NK-92 (cell line): ENCODE measurements at regions not wholly inside any gene's neighbourhood (a gene's known extent, or its start where the extent isn't known, plus 50 kb on each side); places are given as distances from the start of the nearest gene placed in this dataset.
"Not testable (repeated sequence)": the region's sequence is repeated elsewhere in the genome, so short reads cannot be mapped to it uniquely, and the experiment has no call there.

Experiments used
- DNase-seq: peaks from one replicate; lab custom pipeline; 2025; ENCODE audit not compliant: unreplicated experiment; lab: John Stamatoyannopoulos, UW

DNA sequence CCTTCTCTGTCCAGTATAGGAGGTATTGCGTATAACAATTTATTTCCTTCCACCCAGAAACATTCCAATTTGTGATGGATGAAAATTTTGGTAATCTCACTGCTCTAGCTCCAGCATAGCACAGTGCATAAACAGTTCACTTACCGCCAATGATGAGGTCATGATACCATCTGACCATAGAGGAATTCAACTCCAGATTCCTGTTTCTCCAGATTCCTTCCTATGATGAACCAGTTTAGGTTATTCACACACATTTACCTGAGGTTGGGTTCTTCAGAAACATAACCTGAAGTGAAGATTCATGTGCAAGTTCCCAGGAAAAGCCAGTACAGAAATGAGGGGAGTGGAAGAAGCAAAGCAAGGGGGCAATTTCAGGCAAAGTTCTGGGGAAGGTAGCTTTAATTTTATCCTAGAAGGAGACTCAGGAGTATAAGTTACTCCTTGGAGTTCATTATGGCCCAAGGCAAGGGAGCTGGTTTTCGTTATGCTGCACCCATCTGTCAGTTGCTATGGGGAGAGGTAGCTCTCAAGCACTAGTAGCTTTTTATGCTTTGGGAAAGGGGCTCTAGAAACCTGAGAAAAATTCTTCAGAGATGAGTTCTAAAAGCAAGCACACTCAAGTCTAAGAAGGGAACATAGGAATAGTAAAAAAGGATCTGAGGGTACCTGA is 121.6 kb downstream of the CASP12 start:
- no peak for DNase-seq

DNA sequence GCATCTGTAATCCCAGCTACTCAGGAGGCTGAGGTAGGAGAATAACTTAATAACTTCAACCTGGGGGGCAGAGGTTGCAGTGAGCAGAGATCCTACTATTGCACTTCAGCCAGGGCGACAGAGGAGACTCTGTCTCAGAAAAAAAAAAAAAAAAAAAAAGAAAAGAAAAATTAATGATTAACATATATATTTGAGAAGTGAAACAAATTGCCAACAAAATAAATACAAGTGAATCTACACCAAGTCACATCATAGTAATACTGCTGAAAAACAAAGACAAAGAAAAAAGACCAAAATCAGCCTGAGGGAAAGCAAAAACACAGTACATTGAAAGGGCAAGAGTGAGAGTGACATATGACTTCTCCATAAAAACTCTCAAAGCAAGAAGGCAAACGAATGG is 123.7 kb downstream of the CASP12 start:
- no peak for DNase-seq

DNA sequence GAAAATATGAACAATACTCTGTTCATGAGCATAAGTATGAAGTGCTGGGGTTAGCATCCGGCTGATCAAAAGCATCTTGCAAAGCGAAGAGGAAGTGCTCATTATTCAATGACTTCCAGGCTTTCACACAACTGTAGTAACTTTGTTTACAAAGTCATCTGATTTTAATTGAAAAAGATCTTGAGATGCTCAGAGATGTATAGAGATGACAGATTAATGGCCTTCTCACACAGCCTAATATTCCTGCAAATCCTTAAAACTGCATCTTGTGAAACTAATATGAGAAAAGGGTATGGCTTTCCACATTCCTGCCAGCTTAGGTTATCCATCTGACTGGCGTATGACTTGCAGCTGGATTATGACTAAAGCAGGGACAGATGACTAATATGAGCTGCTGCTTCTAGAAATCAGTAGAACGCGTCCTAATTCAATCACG is 125.4 kb downstream of the CASP12 start:
- no peak for DNase-seq

DNA sequence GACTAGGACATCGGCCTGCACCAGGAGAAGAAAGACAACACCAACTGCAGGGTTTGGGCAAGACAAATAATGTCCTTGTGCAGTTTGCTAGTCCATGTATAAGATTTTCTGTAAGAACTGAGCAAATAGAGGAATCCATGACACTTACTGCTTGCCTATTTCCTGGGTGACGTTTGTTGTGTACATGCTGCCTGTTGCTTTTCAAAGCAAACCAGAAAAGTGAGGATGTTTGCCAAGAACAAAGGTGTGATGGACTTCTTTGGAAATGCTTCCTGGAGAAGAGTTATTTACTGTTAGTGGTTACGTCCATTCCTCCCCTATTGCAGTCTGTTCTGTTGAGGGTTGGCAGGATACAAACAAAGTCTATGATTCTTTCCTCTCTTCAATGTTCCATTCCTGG is 126.5 kb downstream of the CASP12 start:
- no peak for DNase-seq

DNA sequence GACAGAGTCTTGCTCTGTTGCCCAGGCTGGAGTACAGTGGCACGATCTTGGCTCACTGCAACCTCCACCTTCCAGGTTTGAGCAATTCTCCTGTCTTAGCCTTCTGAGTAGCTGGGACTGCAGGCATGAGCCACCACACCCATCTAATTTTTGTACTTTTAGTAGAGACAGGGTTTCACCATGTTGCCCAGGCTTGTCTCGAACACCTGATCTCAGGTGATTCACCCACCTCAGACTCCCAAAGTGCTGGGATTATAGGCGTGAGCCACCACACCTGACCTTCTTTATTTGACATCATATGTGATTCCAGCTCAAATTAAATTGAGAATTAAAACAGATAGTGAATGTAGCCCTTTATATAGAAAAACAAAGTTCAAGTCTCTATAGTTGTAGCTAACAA is 127.2 kb downstream of the CASP12 start:
- not testable (repeated sequence) for DNase-seq

DNA sequence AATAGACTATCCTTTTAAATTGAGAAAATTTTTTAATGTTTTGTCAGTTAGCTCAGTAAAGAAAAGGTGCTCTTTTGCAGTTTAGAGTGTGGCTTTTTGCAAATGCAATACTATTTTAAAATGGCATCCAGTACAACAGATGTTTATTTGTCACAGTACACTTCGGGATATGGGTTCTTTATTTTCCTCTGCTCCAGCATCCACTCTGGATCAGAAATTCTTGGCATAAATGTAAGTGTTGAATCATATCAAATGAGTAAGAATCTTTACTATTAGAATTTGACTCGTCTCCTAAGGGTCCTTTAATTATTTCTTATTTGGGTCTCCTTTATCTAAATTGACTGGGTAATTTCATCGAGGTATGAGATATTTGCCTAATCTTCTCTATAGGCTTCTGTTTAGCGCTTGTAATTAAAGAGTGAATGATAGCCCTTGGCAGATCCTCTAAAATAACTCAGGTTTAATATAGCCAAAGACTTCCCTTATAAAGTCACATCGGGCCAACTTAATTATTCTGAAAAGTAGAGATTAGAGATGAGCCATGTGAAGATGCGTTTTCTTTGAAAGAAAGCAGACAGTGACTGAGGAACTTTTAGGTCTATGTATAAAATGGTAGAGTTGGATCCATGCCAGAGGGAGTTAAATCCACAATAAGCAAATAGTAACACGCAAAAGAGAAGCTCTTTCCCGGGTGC is 132.7 kb downstream of the CASP12 start:
- DNase-seq, result no peak

DNA sequence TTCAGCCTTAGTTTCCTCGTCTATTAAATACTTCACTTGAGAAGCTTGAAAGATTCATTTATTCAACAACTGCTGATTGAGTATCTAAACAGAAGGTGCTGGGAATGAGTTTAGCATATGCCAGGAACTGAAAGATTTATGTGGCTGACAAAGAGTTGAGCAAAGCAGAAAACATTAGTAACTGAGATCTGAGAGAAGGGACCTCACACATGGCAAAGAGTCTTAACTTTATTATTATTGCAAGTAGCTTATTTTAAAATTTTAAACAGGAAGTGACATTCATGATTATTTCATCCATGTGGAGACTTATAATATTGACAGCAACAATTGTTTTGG is 133.6 kb downstream of the CASP12 start:
- DNase-seq, result no peak

DNA sequence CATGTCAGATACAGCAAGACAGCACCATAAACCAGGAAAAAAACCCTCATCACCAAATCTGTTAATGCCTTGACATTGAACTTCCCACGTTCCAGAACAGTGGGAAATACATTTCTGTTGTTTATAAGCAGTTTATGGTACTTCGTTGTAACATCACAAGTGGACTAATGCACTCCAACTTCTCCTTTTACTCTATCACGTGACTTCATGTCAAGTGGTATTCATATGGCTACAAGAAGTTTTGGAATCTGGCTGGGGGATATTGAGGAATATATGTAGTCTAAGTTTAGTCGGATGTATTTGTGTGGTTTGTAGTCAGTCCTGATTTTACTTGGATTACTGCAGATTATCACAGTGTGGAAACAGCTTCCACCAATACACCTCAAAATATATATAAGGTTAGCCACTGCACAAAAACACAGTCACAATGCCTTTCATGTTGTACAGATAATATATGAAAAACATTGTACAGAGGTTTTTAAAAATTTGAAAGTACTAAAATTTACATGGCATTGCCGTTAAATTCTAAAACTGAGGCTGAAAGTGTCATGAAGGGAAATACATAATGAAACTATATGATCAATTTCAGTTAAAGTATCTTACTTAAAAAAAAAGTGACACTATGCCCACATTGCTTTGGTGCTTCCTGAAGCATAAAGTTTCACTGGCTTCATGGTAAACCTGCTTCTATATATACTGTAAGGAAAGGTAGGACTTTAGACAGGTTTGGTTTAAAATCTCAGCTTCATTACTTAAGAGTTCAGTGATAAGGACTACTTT is 134.1 kb downstream of the CASP12 start:
- no peak for DNase-seq

DNA sequence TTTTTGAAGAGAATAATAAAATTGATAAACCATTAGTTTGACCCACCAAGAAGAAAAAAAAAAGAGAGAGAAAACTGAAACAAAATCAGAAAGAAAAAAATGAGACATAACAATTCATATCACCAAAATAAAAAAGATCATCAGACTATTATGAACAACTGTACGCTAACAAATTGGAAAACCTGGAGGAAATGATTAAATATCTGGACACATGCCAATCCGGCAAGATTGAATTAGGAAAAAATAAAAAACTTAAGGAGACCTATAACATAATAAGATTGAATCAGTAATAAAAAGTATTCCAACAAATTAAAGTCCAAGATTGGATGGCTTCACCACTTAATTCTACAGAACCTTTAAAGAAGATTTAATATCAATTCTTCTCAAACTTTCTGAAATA is 136.7 kb downstream of the CASP12 start:
- DNase-seq, result no peak

DNA sequence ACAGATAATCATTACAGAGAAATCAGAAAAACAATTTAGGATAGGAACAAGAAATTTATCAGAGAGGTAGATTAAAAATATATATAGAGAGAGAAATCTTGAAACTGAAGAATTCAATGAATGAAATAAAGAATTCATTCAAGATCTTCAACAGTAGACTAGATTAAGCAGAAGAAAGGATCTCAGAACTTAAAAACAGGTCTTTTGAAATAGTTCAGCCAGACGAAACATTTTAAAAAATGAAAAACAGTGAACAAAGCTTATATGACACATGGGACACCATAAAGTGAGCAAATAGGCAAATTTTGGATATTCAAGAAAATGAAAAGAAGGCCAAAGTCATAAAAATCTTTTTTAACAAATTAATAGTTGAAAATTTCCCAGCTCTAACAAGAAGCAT is 138.8 kb downstream of the CASP12 start:
- DNase-seq, result no peak

DNA sequence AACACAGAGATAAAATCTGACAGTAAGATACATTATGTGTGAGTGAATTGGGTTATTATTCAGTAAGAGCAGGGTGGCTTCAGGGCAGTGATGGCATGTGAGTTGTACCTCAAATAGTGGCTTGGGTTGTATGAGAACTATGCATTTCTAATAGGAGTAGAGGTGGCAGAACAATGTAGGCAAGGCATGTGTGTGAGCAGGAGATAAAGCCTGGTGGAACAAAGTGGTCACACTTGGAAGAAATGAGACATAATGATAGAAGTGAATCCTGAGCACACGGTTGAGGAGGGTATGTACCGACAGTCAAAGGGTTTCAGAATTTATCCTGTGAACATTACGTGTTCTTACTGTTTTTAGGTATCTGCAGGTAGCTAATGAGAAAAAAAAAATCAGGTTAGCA is 159.3 kb downstream of the CASP12 start:
- DNase-seq, result no peak

DNA sequence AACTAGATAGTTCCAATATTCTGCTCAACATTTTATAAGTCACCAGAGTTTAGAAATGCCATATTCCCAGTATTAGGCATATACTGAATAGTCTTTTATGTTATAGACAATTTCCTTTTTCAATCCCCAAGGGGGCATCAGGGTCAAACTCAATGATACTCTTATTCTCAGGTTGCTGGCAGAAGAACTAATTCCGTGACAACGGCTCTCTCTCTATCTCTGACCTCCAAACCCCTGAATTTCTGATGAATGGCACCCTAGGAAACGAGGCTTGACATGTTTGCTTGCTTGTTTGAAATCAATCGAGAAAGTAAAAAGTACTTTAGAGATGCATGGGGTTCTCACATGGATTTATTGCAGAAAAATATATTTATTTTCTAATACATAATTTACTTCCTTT is 160.1 kb downstream of the CASP12 start:
- no peak for DNase-seq

DNA sequence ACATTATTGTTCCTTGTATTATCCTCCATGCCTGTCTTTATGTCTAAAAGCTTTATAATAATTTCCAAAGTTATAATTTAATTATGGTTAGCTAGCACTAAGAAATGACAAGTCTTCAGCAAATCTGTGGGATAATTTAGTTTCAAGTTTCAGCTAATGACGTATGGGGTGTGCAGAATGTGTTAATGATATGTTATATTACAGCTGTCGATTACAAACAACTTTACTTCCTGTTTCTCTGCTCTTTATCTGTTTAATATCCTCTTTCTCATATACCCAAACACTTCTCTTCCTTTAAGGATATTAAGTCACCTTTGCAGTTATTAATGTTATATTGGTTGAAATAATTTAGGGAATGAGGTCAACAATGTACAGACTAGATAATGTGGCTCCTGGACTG is 161.8 kb downstream of the CASP12 start:
- no peak for DNase-seq

DNA sequence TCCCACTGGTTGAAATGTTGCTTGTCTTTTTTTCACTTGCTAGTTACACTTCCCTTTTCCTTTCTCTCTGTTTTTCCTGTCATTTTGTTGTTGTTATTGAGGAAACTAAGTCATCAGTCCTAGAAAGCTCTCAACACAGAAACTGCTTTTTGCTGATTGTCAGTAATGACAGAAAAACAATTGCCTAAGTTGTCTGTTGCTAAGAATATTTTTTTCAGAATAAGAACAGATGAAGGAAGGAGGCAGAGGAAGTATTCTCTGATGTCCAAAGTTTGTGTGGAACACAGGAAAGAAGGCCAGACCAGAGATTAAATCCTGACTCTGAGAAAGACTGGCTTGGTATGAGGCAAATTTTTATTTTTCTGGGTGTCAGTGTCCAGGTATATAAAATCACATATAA is 163.3 kb downstream of the CASP12 start:
- DNase-seq, result no peak

DNA sequence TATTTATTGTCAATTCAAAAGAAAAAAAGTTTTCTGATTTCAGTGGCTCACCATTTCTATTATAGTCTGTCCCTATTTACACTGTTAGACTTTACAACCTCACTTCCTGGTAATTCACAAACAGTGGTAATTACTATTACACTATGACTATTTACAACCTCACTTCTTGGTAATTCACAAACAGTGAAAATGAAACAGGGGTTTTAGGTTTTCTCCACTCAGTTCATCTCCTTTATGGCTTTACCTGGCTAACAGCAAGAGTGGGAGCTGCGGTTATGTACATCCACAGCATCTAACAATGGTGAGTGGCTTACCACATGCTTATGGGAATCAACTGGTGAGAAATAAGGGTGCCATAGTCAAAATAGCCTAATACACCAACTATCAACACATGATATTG is 166.4 kb downstream of the CASP12 start:
- no peak for DNase-seq

DNA sequence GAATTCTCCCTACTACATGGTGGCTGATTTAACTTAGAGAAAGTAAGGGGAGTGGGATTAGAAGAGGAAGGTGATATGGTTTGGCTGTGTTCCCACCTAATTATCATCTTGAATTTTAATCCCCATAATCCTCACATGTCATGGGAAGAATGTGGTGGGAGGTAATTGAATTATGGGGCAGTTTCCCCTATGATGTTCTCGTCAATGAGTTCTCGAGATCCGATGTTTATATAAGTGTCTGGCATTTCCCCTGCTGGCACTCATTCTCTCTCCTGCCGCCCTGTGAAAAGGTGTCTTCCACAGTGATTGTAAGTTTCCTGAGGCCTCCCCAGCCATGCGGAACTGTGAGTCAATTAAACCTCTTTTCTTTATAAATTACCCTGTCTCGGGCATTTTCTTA is 169.3 kb downstream of the CASP12 start:
- no peak for DNase-seq

DNA sequence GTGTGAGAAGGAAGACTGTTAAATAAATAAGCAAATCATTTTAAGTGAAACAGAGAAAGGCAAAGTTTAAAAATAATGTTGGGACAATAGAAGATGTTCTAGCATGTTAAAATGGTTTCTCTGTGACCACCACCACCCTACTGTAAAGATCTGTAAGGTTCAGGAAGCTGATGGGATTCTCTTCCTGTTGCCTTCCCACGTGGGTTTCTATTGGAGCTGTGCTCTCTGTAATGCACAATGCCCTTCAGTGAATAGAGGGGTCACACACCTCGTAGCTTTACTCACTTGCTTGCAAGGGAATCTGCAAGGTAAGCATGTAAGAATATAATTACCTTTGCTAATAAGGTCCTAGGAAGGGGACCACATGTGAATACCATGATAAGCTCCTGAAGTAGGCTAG is 170.5 kb downstream of the CASP12 start:
- DNase-seq, result no peak

DNA sequence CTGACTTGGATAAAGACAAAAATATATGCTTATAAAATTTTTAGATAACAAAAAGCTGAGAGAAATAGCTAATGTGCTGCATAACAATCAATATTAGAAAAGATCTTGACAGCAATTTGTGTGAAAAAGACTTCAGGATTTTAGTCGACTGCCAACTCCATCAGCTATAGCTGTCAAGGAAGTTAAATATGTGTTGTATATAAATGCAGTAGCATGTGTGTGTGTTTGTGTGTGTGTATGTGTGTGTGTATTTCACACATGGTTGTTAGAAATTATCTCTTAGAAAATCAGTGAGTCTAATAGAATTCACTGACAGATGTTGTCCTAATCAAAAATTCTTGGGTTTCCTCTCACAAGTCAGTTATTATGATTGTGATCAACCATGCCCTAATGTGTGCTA is 171.2 kb downstream of the CASP12 start:
- no peak for DNase-seq

DNA sequence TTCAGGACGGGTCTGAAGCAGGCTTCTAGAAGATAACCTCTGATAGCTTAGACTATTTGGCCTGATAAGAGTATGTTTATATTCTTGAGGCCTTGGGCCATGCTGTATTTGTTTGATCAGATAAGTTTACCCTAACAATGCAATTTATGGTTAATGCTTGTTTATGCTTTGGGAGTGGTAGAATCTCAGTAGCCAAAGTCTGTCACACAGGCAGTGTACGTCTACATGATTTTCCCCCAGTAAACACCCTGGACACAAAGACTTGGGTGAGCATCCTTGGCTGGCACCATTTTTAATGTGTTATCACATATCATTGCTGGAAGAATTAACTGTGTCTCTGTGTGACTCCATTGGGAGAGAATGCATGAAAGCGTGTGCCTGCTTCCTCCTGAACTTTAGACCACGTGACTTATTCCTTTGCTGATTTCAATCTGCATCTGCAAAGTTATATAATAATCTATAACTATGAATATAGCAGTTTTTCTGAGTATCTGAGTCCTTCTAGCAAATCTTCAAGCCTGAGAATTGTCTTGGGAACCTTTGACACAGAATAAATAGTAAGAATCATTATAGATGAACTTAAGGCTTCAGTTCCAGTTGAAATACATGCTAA is 172.4 kb downstream of the CASP12 start:
- DNase-seq, result no peak

DNA sequence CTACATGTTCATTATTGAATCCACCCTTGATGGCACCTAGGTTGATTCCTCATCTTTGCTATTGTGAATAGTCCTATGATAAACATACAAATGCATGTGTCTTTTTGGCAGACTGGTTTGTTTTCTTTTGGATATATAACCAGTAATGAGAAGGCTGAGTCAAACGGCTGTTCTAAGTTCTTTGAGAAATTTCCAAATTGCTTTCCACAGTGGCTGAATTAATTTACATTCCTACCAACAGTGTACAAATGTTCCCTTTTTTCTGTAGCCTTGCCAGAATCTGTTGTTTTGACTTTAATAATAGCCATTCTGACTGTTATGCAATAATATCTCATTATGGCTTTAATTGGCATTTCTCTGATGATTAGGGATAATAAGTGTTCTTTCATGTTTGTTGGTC is 184.9 kb downstream of the CASP12 start:
- DNase-seq, result no peak

DNA sequence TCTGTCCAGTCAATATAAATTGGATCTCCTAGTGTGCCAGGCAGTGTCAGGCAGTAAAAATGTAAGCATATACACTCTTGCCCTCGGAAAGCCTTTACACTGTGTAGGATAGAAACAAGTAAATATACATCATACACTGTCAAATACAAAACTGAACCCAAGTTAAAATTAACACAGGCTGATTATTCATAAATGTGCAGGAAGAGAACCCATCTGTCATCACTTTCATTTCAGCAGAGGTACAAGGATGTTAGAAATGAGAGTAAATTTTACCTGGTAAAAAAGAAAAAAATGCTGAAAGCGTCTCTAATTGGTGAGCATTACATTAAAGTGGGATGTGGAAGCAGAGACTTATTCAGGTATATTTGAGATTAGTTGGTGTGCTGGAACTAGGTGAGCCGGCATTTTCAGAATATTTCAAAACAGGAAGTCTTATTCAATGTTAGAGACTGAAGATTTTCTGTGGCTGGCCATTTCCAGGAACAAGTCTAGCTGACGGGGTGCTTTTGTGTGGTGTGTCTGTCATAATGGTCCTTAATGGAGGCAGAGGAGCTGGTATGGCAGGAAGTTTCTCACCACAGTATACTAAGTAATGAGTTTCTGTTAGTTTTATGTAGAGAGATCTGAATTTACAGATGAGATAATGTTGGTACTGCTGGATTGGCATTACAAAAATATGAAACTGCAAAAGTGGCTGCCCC is 192.6 kb downstream of the CASP12 start:
- peak; percentile 4 for DNase-seq
